Cardiac muscle cell (in vitro differentiated cells and primary cell): ENCODE measurements at regions not wholly inside any gene's neighbourhood (a gene's known extent, or its start where the extent isn't known, plus 50 kb on each side); places are given as distances from the start of the nearest gene placed in this dataset.

Experiments
- DNase-seq, 2 donors: peaks; one replicate each; pipeline versions ENCODE4 v3.0.0 to v3.0.0-alpha.2; 2010 to 2017; ENCODE audit warnings: low read depth in 1 of 2, low spot score in 1 of 2
- H3K27ac ChIP-seq: fragments of 200-600 bp; sonication (generic); 2 replicates; pipeline ENCODE4 v1.5.1; 2016
- H3K27me3 ChIP-seq: fragments of 200-600 bp; sonication (generic); 2 replicates; pipeline ENCODE4 v1.6.0; 2016; ENCODE audit warnings: control low read depth
- H3K36me3 ChIP-seq: fragments of 200-600 bp; sonication (generic); 2 replicates; pipeline ENCODE4 v1.5.1; 2016; ENCODE audit warnings: control low read depth
- H3K4me1 ChIP-seq: fragments of 200-600 bp; sonication (generic); 2 replicates; pipeline ENCODE4 v1.8.1; 2017; ENCODE audit warnings: low read depth, mild to moderate bottlenecking, mixed run types
- H3K4me3 ChIP-seq: fragments of 200-600 bp; sonication (generic); 2 replicates; pipeline ENCODE4 v1.5.1; 2016; ENCODE audit warnings: mild to moderate bottlenecking
- H3K9me3 ChIP-seq: fragments of 200-600 bp; sonication (generic); 2 replicates; pipeline ENCODE4 v1.5.1; 2017; ENCODE audit warnings: low read depth, mild to moderate bottlenecking, control low read depth
- CTCF ChIP-seq: IDR thresholded peaks from 2 replicates; pipeline ENCODE4 v1.5.1; 2012; ENCODE audit warnings: low read depth, mild to moderate bottlenecking, low read length

GRCh38 chr15:93232845-93233244, 143.8 kb upstream of the RGMA start:
- no peaks in the 10 kb centered on the region for H3K27me3 ChIP-seq
- no peak for TF ChIP-seq CTCF
- no peaks in the 10 kb centered on the region for H3K9me3 ChIP-seq
- H3K27ac ChIP-seq: no peak overlapping the region
- H3K4me1 ChIP-seq: no peaks in the 10 kb centered on the region
- H3K4me3 ChIP-seq: no peak overlapping the region
- no peak for DNase-seq
- no peaks in the 10 kb centered on the region for H3K36me3 ChIP-seq

DNA sequence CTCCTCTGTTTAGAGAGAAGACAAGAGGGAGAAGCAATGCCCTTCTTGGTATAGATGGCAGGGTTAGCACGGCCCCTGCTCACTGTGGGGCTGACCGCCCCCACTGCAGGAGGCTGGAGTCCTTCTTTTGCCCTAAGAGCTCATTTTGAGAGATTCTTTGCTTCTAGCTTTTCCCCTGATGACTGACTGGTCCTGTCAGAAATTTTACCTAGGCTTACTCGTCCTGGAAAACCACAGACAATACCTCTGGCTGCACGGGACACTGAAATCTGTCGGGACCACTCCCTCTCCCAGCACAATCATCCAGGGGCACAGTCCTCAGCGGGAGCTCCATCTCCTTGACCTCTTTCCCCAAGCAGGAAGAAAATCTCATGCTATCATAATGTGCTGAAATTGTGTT, 143.0 kb upstream of the RGMA start:
- Histone ChIP-seq H3K4me1 (no peaks in the 10 kb centered on the region), H3K36me3 (no peaks in the 10 kb centered on the region), H3K27me3 (no peaks in the 10 kb centered on the region), H3K27ac (no peak overlapping the region), H3K4me3 (no peak overlapping the region), H3K9me3 (no peaks in the 10 kb centered on the region)
- DNase-seq: no peak
- no peak for TF ChIP-seq CTCF

DNA sequence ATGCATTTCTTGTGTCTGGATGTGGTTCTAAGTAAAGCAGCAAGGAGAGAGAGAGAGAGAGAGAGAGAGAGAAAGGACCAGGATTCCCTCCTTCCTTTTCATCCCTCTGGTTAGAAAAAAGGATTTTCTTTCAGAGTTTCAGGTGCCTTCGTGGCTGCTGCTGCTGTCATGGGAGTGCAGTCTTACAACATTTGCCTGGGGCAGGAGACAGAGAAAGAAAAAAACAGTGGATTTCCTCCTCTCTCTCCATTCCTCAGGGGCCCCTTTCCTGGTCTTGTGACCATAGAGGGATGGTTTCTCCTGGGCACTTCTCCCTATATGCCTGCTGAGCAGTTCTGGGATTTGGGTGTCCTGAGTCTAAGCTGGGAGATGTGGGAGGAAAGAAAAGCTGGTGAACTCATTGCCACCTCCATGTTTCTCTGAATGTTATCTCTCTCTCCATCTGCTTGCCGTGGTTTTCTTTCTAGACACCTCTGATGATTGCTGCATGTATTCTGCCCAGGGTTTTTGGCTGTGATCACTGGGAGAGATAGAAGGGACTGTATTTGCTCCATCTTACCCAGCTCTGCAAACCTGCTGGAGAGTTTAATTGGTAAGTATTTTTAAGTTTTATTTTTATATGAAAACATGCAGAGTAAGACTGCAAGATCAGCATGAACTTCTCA, 142.4 kb upstream of the RGMA start:
- no peak for DNase-seq
- Histone ChIP-seq H3K4me1 (no peaks in the 10 kb centered on the region), H3K27ac (no peak overlapping the region), H3K4me3 (no peak overlapping the region), H3K27me3 (no peaks in the 10 kb centered on the region), H3K9me3 (no peaks in the 10 kb centered on the region), H3K36me3 (no peaks in the 10 kb centered on the region)
- TF ChIP-seq CTCF: no peak

DNA sequence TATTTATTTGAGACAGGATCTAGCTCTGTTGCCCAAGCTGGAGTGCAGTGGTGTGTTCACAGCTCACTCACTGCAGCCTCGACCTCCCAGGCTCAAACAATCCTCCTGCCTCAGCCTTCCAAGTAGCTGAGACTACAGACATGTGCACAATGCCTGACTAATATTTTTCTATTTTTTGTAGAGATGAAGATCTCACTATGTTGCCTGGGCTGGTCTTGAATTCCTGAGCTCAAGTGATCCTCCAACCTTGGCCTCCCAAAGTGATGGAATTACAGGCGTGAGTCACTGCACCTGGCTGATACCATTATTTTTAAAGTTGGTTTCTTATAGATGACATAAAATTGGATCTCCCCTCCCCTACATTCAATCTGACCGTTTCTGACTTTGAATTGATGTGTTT, 139.5 kb upstream of the RGMA start:
- no peaks in the 10 kb centered on the region for H3K9me3 ChIP-seq
- no peaks in the 10 kb centered on the region for H3K27me3 ChIP-seq
- no peaks in the 10 kb centered on the region for H3K4me1 ChIP-seq
- H3K36me3 ChIP-seq: no peaks in the 10 kb centered on the region
- no peak for DNase-seq
- no peak for TF ChIP-seq CTCF
- no peak overlapping the region for H3K4me3 ChIP-seq
- no peak overlapping the region for H3K27ac ChIP-seq

DNA sequence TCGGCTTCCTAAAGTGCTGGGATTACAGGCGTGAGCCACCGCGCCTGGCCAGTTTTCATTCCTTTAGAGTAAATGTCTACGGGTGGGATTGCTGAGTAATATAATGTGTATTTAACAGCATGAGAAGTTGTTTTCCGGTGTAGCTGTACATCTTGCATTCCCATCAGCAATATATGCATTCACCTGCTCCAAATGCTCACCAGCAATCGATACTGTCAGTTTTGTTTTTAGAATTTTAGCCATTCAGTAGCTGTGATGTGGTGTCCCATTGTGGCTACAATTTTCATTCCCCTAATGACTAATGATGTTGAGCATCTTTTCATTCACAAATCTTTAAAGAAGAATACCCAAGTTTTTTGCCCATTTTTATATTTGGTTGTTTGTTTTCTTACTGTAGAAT, 134.8 kb upstream of the RGMA start:
- no peaks in the 10 kb centered on the region for H3K9me3 ChIP-seq
- no peak for TF ChIP-seq CTCF
- no peaks in the 10 kb centered on the region for H3K4me1 ChIP-seq
- H3K4me3 ChIP-seq: no peak overlapping the region
- no peaks in the 10 kb centered on the region for H3K36me3 ChIP-seq
- no peaks in the 10 kb centered on the region for H3K27me3 ChIP-seq
- no peak for DNase-seq
- no peak overlapping the region for H3K27ac ChIP-seq
